ENCODE measurements at regions not wholly inside any gene's neighbourhood (a gene's known extent, or its start where the extent isn't known, plus 50 kb on each side); places are given as distances from the start of the nearest gene placed in this dataset.

DNA sequence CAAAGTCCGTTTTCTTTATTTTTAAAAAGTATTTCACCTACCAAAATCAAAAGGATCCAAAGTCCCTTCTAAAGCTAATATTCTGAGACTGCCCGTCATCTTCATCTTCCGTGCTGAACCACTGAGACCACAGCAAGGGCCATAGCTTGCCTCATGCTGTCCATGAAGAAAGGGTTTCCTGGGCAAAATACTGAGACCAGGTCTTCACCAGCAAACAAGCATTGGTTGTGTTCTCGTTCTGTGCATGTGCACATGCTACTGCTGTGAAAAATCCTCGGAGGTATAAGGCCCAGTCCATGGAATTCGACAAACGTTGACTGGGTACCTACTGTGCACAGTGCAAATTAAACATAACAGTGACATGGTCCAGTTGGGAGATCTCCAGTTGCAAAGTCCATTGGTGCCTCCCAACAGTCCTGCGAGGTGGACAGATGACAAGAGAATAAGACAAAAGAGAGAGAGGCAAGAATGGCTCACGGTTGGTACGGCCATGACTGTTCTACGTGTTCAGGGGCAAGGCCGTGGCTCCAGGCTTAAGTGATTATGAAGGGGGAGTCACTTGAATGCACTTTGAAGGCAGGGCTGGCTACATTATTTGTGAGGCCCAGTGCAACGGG, 192.6 kb upstream of the GLI2 start:
- TF ChIP-seq POLR2A (IDR thresholded peaks at IDR 0.05) (no peak), EP300 (IDR thresholded peaks at IDR 0.05) (no peak)
- TF ChIP-seq, protein P1, sequence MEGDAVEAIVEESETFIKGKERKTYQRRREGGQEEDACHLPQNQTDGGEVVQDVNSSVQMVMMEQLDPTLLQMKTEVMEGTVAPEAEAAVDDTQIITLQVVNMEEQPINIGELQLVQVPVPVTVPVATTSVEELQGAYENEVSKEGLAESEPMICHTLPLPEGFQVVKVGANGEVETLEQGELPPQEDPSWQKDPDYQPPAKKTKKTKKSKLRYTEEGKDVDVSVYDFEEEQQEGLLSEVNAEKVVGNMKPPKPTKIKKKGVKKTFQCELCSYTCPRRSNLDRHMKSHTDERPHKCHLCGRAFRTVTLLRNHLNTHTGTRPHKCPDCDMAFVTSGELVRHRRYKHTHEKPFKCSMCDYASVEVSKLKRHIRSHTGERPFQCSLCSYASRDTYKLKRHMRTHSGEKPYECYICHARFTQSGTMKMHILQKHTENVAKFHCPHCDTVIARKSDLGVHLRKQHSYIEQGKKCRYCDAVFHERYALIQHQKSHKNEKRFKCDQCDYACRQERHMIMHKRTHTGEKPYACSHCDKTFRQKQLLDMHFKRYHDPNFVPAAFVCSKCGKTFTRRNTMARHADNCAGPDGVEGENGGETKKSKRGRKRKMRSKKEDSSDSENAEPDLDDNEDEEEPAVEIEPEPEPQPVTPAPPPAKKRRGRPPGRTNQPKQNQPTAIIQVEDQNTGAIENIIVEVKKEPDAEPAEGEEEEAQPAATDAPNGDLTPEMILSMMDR (IDR thresholded peaks at IDR 0.05): no peak
